ENCODE measurements at regions not wholly inside any gene's neighbourhood (a gene's known extent, or its start where the extent isn't known, plus 50 kb on each side); places are given as distances from the start of the nearest gene placed in this dataset.
"Not testable (repeated sequence)": the region's sequence is repeated elsewhere in the genome, so short reads cannot be mapped to it uniquely, and the experiment has no call there.

DNA sequence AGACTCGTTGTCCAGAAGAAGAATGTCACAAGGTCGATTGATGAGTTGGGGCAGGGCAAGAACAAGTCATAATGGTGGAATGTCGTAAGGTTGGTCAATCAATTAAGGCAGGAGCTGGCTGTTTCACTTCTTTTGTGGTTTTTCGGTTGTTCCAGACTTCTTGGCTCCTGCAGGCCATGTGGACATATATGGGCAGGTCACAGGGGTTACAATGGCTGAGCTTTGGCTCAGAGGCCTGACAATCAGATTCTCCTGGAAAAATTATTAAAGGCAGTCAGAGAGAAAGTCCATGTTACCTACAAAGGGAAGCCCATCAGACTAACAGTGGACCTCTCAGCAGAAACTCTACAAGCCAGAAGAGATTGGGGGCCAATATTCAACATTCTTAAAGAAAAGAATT is 785.3 kb downstream of the METTL4 start:
- TF ChIP-seq POLR2A, POLR2AphosphoS5 (IDR thresholded peaks at IDR 0.05; ENCODE audit: low read depth, low read length): not testable (repeated sequence)

Data from GM12891 (cell line).